DND-41 (cell line): ENCODE measurements at regions not wholly inside any gene's neighbourhood (a gene's known extent, or its start where the extent isn't known, plus 50 kb on each side); places are given as distances from the start of the nearest gene placed in this dataset.

Experiments
- ATAC-seq: fragments of 200-7000 bp; cut with Tn5 transposase; 3 replicates; pipeline ENCODE4 v1.9.1; 2021; ENCODE audit warnings: low read depth; ENCODE audit not compliant: insufficient read depth
- DNase-seq: peaks from one replicate; pipeline ENCODE4 v3.0.0-alpha.2; 2020
- H2AFZ ChIP-seq: 2 replicates; pipeline ENCODE4 v1.6.0; 2012; ENCODE audit warnings: low read depth, low read length
- H3K27ac ChIP-seq: 2 replicates; pipeline ENCODE4 v1.5.1; 2012; ENCODE audit warnings: low read length, inconsistent platforms
- H3K27me3 ChIP-seq: fragments of 200-600 bp; sonication (generic); 2 replicates; pipeline ENCODE4 v1.6.0; 2012; ENCODE audit warnings: low read length, mild to moderate bottlenecking, inconsistent platforms; ENCODE audit not compliant: insufficient read depth, poor library complexity
- H3K36me3 ChIP-seq: 2 replicates; pipeline ENCODE4 v1.5.1; 2012; ENCODE audit warnings: low read length, inconsistent platforms; ENCODE audit not compliant: insufficient read depth
- H3K4me1 ChIP-seq: 2 replicates; pipeline ENCODE4 v1.5.1; 2012; ENCODE audit warnings: mild to moderate bottlenecking, low read length; ENCODE audit not compliant: insufficient read depth
- H3K4me2 ChIP-seq: 2 replicates; pipeline ENCODE4 v1.6.0; 2012; ENCODE audit warnings: mild to moderate bottlenecking, moderate library complexity, low read length, inconsistent platforms; ENCODE audit not compliant: insufficient read depth
- H3K4me3 ChIP-seq, 2 experiments: fragments of 200-600 bp in 1 of 2; shearing (Covaris generic) in 1 of 2; 2 replicates each; pipeline ENCODE4 v1.5.1; 2012 to 2016; ENCODE audit warnings: inconsistent platforms in 2 of 2, low read length in 2 of 2, mild to moderate bottlenecking in 2 of 2, low read depth in 1 of 2, moderate library complexity in 1 of 2
- H3K79me2 ChIP-seq: 2 replicates; pipeline ENCODE4 v1.6.0; 2012; ENCODE audit warnings: low read length, inconsistent platforms; ENCODE audit not compliant: insufficient read depth
- H3K9ac ChIP-seq: 2 replicates; pipeline ENCODE4 v1.6.0; 2012; ENCODE audit warnings: low read depth, mild to moderate bottlenecking, inconsistent platforms, low read length, moderate library complexity
- H3K9me3 ChIP-seq: 2 replicates; pipeline ENCODE4 v1.5.1; 2012; ENCODE audit warnings: low read length, moderate library complexity, mild to moderate bottlenecking, inconsistent platforms; ENCODE audit not compliant: insufficient read depth, severe bottlenecking
- H4K20me1 ChIP-seq: 2 replicates; pipeline ENCODE4 v1.6.0; 2012; ENCODE audit warnings: low read length; ENCODE audit not compliant: insufficient read depth
- CTCF ChIP-seq: IDR thresholded peaks from 2 replicates; pipeline ENCODE4 v1.5.1; 2012; ENCODE audit warnings: borderline replicate concordance, low read length, moderate library complexity, mild to moderate bottlenecking; ENCODE audit not compliant: poor library complexity, severe bottlenecking; ENCODE audit errors: extremely low read depth
- EZH2 ChIP-seq: IDR thresholded peaks from 3 replicates; pipeline ENCODE4 v1.6.1; 2012; ENCODE audit warnings: borderline replicate concordance, low read depth, mild to moderate bottlenecking, moderate library complexity, low read length, inconsistent platforms; ENCODE audit not compliant: severe bottlenecking

- no peaks in the 10 kb centered on the region for H3K9me3 ChIP-seq
- H3K9ac ChIP-seq, result no peak overlapping the region
- H2AFZ ChIP-seq, result no peak overlapping the region
- TF ChIP-seq CTCF, result no peak
- TF ChIP-seq EZH2, result no peak
- H4K20me1 ChIP-seq, result no peaks in the 10 kb centered on the region
- no peaks in the 10 kb centered on the region for H3K36me3 ChIP-seq
- no peak for DNase-seq
- peaks cover 20% of the 10 kb centered on the region for H3K27me3 ChIP-seq
- H3K4me2 ChIP-seq, result no peak overlapping the region
- H3K79me2 ChIP-seq, result no peaks in the 10 kb centered on the region
- H3K27ac ChIP-seq, result no peak overlapping the region
- H3K4me1 ChIP-seq, result no peaks in the 10 kb centered on the region
- no peak overlapping the region for H3K4me3 ChIP-seq
- no peak for ATAC-seq
These were observed 251.9 kb downstream of the SOD2 start for GRCh38 chr6:159440911-159441703.

GRCh38 chr6:159440349-159440748 is 252.7 kb downstream of the SOD2 start:
- DNase-seq (no peak), ATAC-seq (no peak)
- no peaks in the 10 kb centered on the region for H3K79me2 ChIP-seq
- no peaks in the 10 kb centered on the region for H3K4me1 ChIP-seq
- H3K4me3 ChIP-seq, result no peak overlapping the region
- peaks cover 17% of the 10 kb centered on the region for H3K27me3 ChIP-seq
- H3K9ac ChIP-seq, result no peak overlapping the region
- H3K36me3 ChIP-seq, result no peaks in the 10 kb centered on the region
- H3K27ac ChIP-seq, result no peak overlapping the region
- H4K20me1 ChIP-seq, result no peaks in the 10 kb centered on the region
- H2AFZ ChIP-seq, result no peak overlapping the region
- TF ChIP-seq EZH2, result no peak
- H3K9me3 ChIP-seq, result no peaks in the 10 kb centered on the region
- H3K4me2 ChIP-seq, result no peak overlapping the region

GRCh38 chr6:159439651-159440050 is 253.4 kb downstream of the SOD2 start:
- Histone ChIP-seq H3K4me1 (no peaks in the 10 kb centered on the region), H3K9me3 (peaks cover 3% of the 10 kb centered on the region), H2AFZ (no peak overlapping the region), H3K9ac (no peak overlapping the region), H3K4me2 (no peak overlapping the region), H3K27ac (no peak overlapping the region), H3K4me3 (no peak overlapping the region), H4K20me1 (no peaks in the 10 kb centered on the region), H3K79me2 (no peaks in the 10 kb centered on the region), H3K27me3 (peaks cover 17% of the 10 kb centered on the region), H3K36me3 (no peaks in the 10 kb centered on the region)
- no peak for TF ChIP-seq EZH2
- no peak for TF ChIP-seq CTCF
- DNase-seq (no peak), ATAC-seq (no peak)

GRCh38 chr6:159438106-159438505 is 254.9 kb downstream of the SOD2 start:
- ATAC-seq, result no peak
- Histone ChIP-seq H2AFZ (no peak overlapping the region), H3K27me3 (peaks cover 13% of the 10 kb centered on the region)

More at GRCh38 chr6:159438106-159438505, 254.9 kb downstream of the SOD2 start:
- H3K4me3 ChIP-seq, result no peak overlapping the region
- H3K4me2 ChIP-seq, result no peak overlapping the region
- H3K79me2 ChIP-seq, result no peaks in the 10 kb centered on the region
- no peaks in the 10 kb centered on the region for H3K36me3 ChIP-seq
- H3K9ac ChIP-seq, result no peak overlapping the region
- H4K20me1 ChIP-seq, result no peaks in the 10 kb centered on the region
- no peaks in the 10 kb centered on the region for H3K4me1 ChIP-seq
- H3K27ac ChIP-seq, result no peak overlapping the region
- DNase-seq, result no peak
- H3K9me3 ChIP-seq, result peaks cover 12% of the 10 kb centered on the region
- TF ChIP-seq EZH2 (no peak), CTCF (no peak)
